Left lung (tissue), 4 donors: ENCODE measurements at regions not wholly inside any gene's neighbourhood (a gene's known extent, or its start where the extent isn't known, plus 50 kb on each side); places are given as distances from the start of the nearest gene placed in this dataset.

Experiments used
- ATAC-seq: fragments of 200-7000 bp; cut with Tn5 transposase; one replicate; pipeline ENCODE4 v1.9.1; 2020; ENCODE audit warnings: moderate library complexity
- DNase-seq, 4 donors: peaks; one replicate each; pipeline ENCODE4 v3.0.0-alpha.2; 2013 to 2020
- H3K27ac ChIP-seq, 2 donors: fragments of 200-600 bp; sonication (generic) in 1 of 2; one replicate each; pipeline versions ENCODE4 v1.5.0 to v1.8.0; 2020 to 2021
- H3K27me3 ChIP-seq, 2 donors: fragments of 200-600 bp; sonication (generic) in 1 of 2; one replicate each; pipeline versions ENCODE4 v1.5.0 to v1.8.0; 2020 to 2021
- H3K36me3 ChIP-seq, 2 donors: fragments of 200-600 bp; sonication (generic) in 1 of 2; one replicate each; pipeline versions ENCODE4 v1.5.0 to v1.8.0; 2020 to 2021
- H3K4me1 ChIP-seq, 2 donors: fragments of 200-600 bp; one replicate each; pipeline ENCODE4 v1.8.0; 2021
- H3K4me3 ChIP-seq, 2 donors: fragments of 200-600 bp; sonication (generic) in 1 of 2; one replicate each; pipeline versions ENCODE4 v1.5.0 to v1.8.0; 2020 to 2021; ENCODE audit warnings: mild to moderate bottlenecking in 1 of 2
- H3K9me3 ChIP-seq, 2 donors: fragments of 200-600 bp; sonication (generic) in 1 of 2; one replicate each; pipeline versions ENCODE4 v1.5.0 to v1.8.0; 2020 to 2021
- CTCF ChIP-seq, 2 donors: fragments of 200-600 bp; sonication (generic) in 1 of 2; IDR thresholded peaks; one replicate each; pipeline versions ENCODE4 v1.5.0 to v1.8.0; 2021; ENCODE audit warnings: antibody characterized with exemption in 2 of 2
- intact Hi-C, 2 donors: fragments of 100-400 bp; cut with DNase I; formaldehyde crosslinking; loops; one replicate each; pipeline versions ENCODE4 v1.11.2 to v1.14.2; 2022
- donor health status: DM: no; HTN: yes; CAD: no.
- donor health status: DM: no; HTN: no; CAD: no.

- H3K4me1 ChIP-seq = peaks cover 0 to 16% of the 10 kb centered on the region in 2 donors
- H3K27ac ChIP-seq = no peak overlapping the region
- no peaks in the 10 kb centered on the region for H3K27me3 ChIP-seq
- no peak for ATAC-seq
- H3K4me3 ChIP-seq = no peak overlapping the region
- no peak for TF ChIP-seq CTCF (IDR thresholded peaks at IDR 0.05)
- no peaks in the 10 kb centered on the region for H3K9me3 ChIP-seq
- DNase-seq = no peak
- intact Hi-C loops = no loop called here
- no peaks in the 10 kb centered on the region for H3K36me3 ChIP-seq
Observed at GRCh38 chr5:125042261-125042890, 295.9 kb upstream of the ZNF608 start.

- intact Hi-C loops = no loop called here
- ATAC-seq (peak; percentile 74), DNase-seq (peak in 1 of 4 donors; percentile 57)
Observed at GRCh38 chr5:125043781-125044391, 297.4 kb upstream of the ZNF608 start.

GRCh38 chr5:125044491-125045282, 298.2 kb upstream of the ZNF608 start:
- ATAC-seq = peak; percentile 22

More at GRCh38 chr5:125043781-125044391, 297.4 kb upstream of the ZNF608 start:
- no peaks in the 10 kb centered on the region for H3K36me3 ChIP-seq
- peaks cover 0 to 16% of the 10 kb centered on the region in 2 donors for H3K4me1 ChIP-seq
- no peak overlapping the region for H3K27ac ChIP-seq
- no peak for TF ChIP-seq CTCF (IDR thresholded peaks at IDR 0.05)
- H3K4me3 ChIP-seq = no peak overlapping the region
- H3K27me3 ChIP-seq = no peaks in the 10 kb centered on the region
- H3K9me3 ChIP-seq = no peaks in the 10 kb centered on the region

GRCh38 chr5:125045646-125046045, 299.2 kb upstream of the ZNF608 start:
- Histone ChIP-seq H3K27ac (no peak overlapping the region), H3K27me3 (no peaks in the 10 kb centered on the region), H3K36me3 (no peaks in the 10 kb centered on the region), H3K9me3 (no peaks in the 10 kb centered on the region), H3K4me3 (no peak overlapping the region), H3K4me1 (peaks cover 0 to 16% of the 10 kb centered on the region in 2 donors)
- DNase-seq = no peak
- TF ChIP-seq CTCF (IDR thresholded peaks at IDR 0.05) = no peak
- intact Hi-C loops = no loop called here
- ATAC-seq = no peak

More at GRCh38 chr5:125044491-125045282, 298.2 kb upstream of the ZNF608 start:
- TF ChIP-seq CTCF (IDR thresholded peaks at IDR 0.05) = no peak
- Histone ChIP-seq H3K4me3 (no peak overlapping the region), H3K9me3 (no peaks in the 10 kb centered on the region), H3K36me3 (no peaks in the 10 kb centered on the region), H3K4me1 (peaks cover 0 to 16% of the 10 kb centered on the region in 2 donors), H3K27ac (no peak overlapping the region), H3K27me3 (no peaks in the 10 kb centered on the region)
- intact Hi-C loops = no loop called here
- no peak for DNase-seq

GRCh38 chr5:125046838-125047237, 300.4 kb upstream of the ZNF608 start:
- H3K4me3 ChIP-seq = no peak overlapping the region
- H3K4me1 ChIP-seq = peaks cover 0 to 16% of the 10 kb centered on the region in 2 donors
- no peak for ATAC-seq
- no peaks in the 10 kb centered on the region for H3K9me3 ChIP-seq
- intact Hi-C loops = no loop called here
- no peak overlapping the region for H3K27ac ChIP-seq
- H3K27me3 ChIP-seq = no peaks in the 10 kb centered on the region
- no peak for TF ChIP-seq CTCF (IDR thresholded peaks at IDR 0.05)
- H3K36me3 ChIP-seq = no peaks in the 10 kb centered on the region
- DNase-seq = no peak
